ENCODE measurements at regions not wholly inside any gene's neighbourhood (a gene's known extent, or its start where the extent isn't known, plus 50 kb on each side); places are given as distances from the start of the nearest gene placed in this dataset.

GRCh38 chr13:53499576-53500133, 471.0 kb downstream of the OLFM4 start:
- Histone ChIP-seq H4K20me1 (replicated peaks in 1 of 2; ENCODE audit: control insufficient read depth in 1 of 2, insufficient read depth in 2 of 2, low read length in 2 of 2) (no peaks in the 10 kb centered on the region), H2BK5ac (ENCODE audit: low read depth, low read length) (no peak overlapping the region), H2BK120ac (replicated peaks; ENCODE audit: low read depth, low read length) (no peak overlapping the region), H3K23me2 (ENCODE audit: low read depth, low read length) (no peaks in the 10 kb centered on the region), H3K14ac (ENCODE audit: insufficient read length) (no peak overlapping the region), H2BK12ac (ENCODE audit: low read depth, low read length) (no peak overlapping the region), H2BK20ac (ENCODE audit: low read length) (no peak overlapping the region), H4K91ac (replicated peaks; ENCODE audit: insufficient read length, low read length) (no peak overlapping the region), H2AFZ (ENCODE audit: low read length) (no peak overlapping the region), H3K9ac (replicated peaks in 1 of 4; ENCODE audit: extremely low read depth in 1 of 4, low read depth in 3 of 4, low read length in 3 of 4) (no peak overlapping the region), H3K27ac (ENCODE audit: low read depth, low read length) (no peak overlapping the region), H3K56ac (replicated peaks; ENCODE audit: insufficient read length, low read depth, low read length) (no peak overlapping the region), H4K8ac (ENCODE audit: extremely low read depth, insufficient read depth, low read length) (no peak overlapping the region), H4K5ac (ENCODE audit: insufficient read length, low read depth, low read length) (no peak overlapping the region), H3K27me3 (replicated peaks in 1 of 4; ENCODE audit: control insufficient read depth in 3 of 4, extremely low read depth in 1 of 4, insufficient read depth in 3 of 4, low read length in 3 of 4) (no peaks in the 10 kb centered on the region), H3K9me3 (ENCODE audit: insufficient read depth in 2 of 2, low read depth in 1 of 2, low read length in 1 of 2) (no peaks in the 10 kb centered on the region), H2AK5ac (ENCODE audit: low read depth, low read length) (no peak overlapping the region), H3K36me3 (ENCODE audit: control insufficient read depth in 2 of 4, insufficient read depth in 4 of 4, low read length in 3 of 4) (no peaks in the 10 kb centered on the region), H3K23ac (ENCODE audit: insufficient read length) (no peak overlapping the region), H3K4me1 (replicated peaks in 1 of 4; ENCODE audit: control insufficient read depth in 3 of 4, insufficient read depth in 4 of 4, low read length in 3 of 4) (no peaks in the 10 kb centered on the region), H3K4me2 (ENCODE audit: insufficient read depth in 1 of 2, low read depth in 2 of 2, low read length in 2 of 2) (no peak overlapping the region), H3K4me3 (ENCODE audit: extremely low read depth in 1 of 4, insufficient read depth in 2 of 4, low read depth in 3 of 4, low read length in 4 of 4) (no peak overlapping the region), H3K4ac (replicated peaks; ENCODE audit: insufficient read length, low read depth, low read length) (no peak overlapping the region), H3K79me2 (ENCODE audit: control insufficient read depth in 1 of 2, insufficient read depth in 2 of 2, low read length in 2 of 2) (no peaks in the 10 kb centered on the region), H2BK15ac (ENCODE audit: low read length) (no peak overlapping the region), H3K79me1 (ENCODE audit: low read depth, low read length) (no peaks in the 10 kb centered on the region), H3K18ac (ENCODE audit: extremely low read depth, low read length) (no peak overlapping the region)
- DNase-seq (ENCODE audit: low read depth in 1 of 2, low spot score in 2 of 2) (no peak), FAIRE-seq (no peak)
- 86% methylated on average over 3 of the region's 3 CpGs; no CpG with 5 or more reads in 1 of the 2 experiments for WGBS, 2 experiments (ENCODE audit: extremely low coverage in 1 of 2, insufficient coverage in 1 of 2, insufficient read length in 1 of 2, insufficient replicate concordance in 2 of 2, low coverage in 1 of 2, low lambda C conversion rate in 2 of 2, missing lambda C conversion rate in 1 of 2)
- ChIA-PET POLR2A (ENCODE audit: partially characterized antibody) (no interaction called here), CTCF (ENCODE audit: partially characterized antibody) (interaction anchor here (1.0 kb wide), 1 partner anchor 16 kb away, joined by 3 read pairs; no protein-coding TSS in a partner anchor)
- no peak for TF ChIP-seq GABPA (IDR thresholded peaks at IDR 0.05; ENCODE audit: borderline replicate concordance, insufficient read depth, low read length)
